B cell (primary cell): ENCODE measurements at regions not wholly inside any gene's neighbourhood (a gene's known extent, or its start where the extent isn't known, plus 50 kb on each side); places are given as distances from the start of the nearest gene placed in this dataset.

Experiments
- ATAC-seq: fragments of 200-7000 bp; cut with Tn5 transposase; one replicate; pipeline ENCODE4 v1.10.0; 2021; ENCODE audit warnings: low read depth, mild to moderate bottlenecking, moderate number of reproducible peaks, moderate library complexity
- CTCF ChIA-PET: fragments of 350-600 bp; sonication (Branson Sonifier 250); formaldehyde crosslinking; loops from one replicate; lab custom pipeline; 2021; ENCODE audit warnings: antibody characterized with exemption, inconsistent platforms; lab: Charles Lee
- POLR2A ChIA-PET: fragments of 350-600 bp; sonication (Branson Sonifier 250); formaldehyde crosslinking; loops from one replicate; lab custom pipeline; 2021; ENCODE audit warnings: antibody characterized with exemption; lab: Charles Lee
- DNase-seq: peaks from one replicate; pipeline ENCODE4 v3.0.0; 2013
- H2AFZ ChIP-seq: 2 replicates; pipeline ENCODE4 v1.6.1; 2012; ENCODE audit warnings: mild to moderate bottlenecking, low read depth, low read length; ENCODE audit not compliant: insufficient read depth, poor library complexity, severe bottlenecking
- H3K27ac ChIP-seq, 2 donors: 1 replicate in 1 of 2; 2 replicates in 1 of 2; pipeline ENCODE4 v1.5.1; 2012 to 2013; ENCODE audit warnings: low read length in 2 of 2, mild to moderate bottlenecking in 2 of 2, moderate library complexity in 1 of 2
- H3K27me3 ChIP-seq, 4 experiments: fragments of 200-600 bp in 1 of 4; sonication (generic) in 1 of 4; replicated peaks in 1 of 4; 1 replicate in 2 of 4; 2 replicates in 2 of 4; pipeline versions ENCODE4 v1.6.1 to v1.7.0; 2013 to 2016; ENCODE audit warnings: low read length in 3 of 4, mild to moderate bottlenecking in 2 of 4, mixed read lengths in 1 of 4, moderate library complexity in 1 of 4; ENCODE audit not compliant: insufficient read depth in 4 of 4, control insufficient read depth in 3 of 4; ENCODE audit errors: control extremely low read depth in 1 of 4
- H3K36me3 ChIP-seq, 2 experiments: replicated peaks in 1 of 2; 1 replicate in 1 of 2; 2 replicates in 1 of 2; pipeline versions ENCODE4 v1.6.1 to v1.7.1; 2013; ENCODE audit warnings: low read length in 1 of 2; ENCODE audit not compliant: insufficient read depth in 2 of 2, control insufficient read depth in 1 of 2; ENCODE audit errors: control extremely low read depth in 1 of 2, extremely low read depth in 1 of 2
- H3K4me1 ChIP-seq, 2 donors: fragments of 200-600 bp in 1 of 2; sonication (generic) in 1 of 2; 1 replicate in 1 of 2; 2 replicates in 1 of 2; pipeline versions ENCODE4 v1.5.1 to v1.6.1; 2013 to 2017; ENCODE audit warnings: low read length in 2 of 2; ENCODE audit not compliant: control insufficient read depth in 2 of 2, insufficient read depth in 2 of 2
- H3K4me2 ChIP-seq: replicated peaks from 2 replicates; pipeline ENCODE3; 2012; ENCODE audit warnings: mild to moderate bottlenecking, low read depth, low read length; ENCODE audit not compliant: poor library complexity, severe bottlenecking
- H3K4me3 ChIP-seq, 5 experiments: fragments of 200-600 bp in 1 of 5; sonication (generic) in 1 of 5; 1 replicate in 3 of 5; 2 replicates in 2 of 5; pipeline versions ENCODE4 v1.5.1 to v1.7.0; 2011 to 2016; ENCODE audit warnings: low read length in 4 of 5, mild to moderate bottlenecking in 4 of 5, low read depth in 2 of 5, control low read depth in 1 of 5, moderate library complexity in 1 of 5; ENCODE audit not compliant: insufficient read depth in 1 of 5; ENCODE audit errors: control extremely low read depth in 1 of 5, extremely low read depth in 1 of 5
- H3K79me2 ChIP-seq: fragments of 200-600 bp; sonication (generic); one replicate; pipeline ENCODE4 v1.6.0; 2016; ENCODE audit warnings: low read length; ENCODE audit not compliant: control insufficient read depth, insufficient read depth
- H3K9ac ChIP-seq: fragments of 200-600 bp; sonication (generic); 2 replicates; pipeline ENCODE4 v1.6.1; 2017; ENCODE audit warnings: mild to moderate bottlenecking, low read length, moderate library complexity
- H3K9me3 ChIP-seq, 3 donors: one replicate each; pipeline versions ENCODE4 v1.6.1 to v1.7.1; 2013; ENCODE audit warnings: low read length in 2 of 3; ENCODE audit not compliant: control insufficient read depth in 2 of 3, insufficient read depth in 1 of 3; ENCODE audit errors: control extremely low read depth in 1 of 3
- H4K20me1 ChIP-seq: 2 replicates; pipeline ENCODE4 v1.6.0; 2012; ENCODE audit warnings: mild to moderate bottlenecking, low read length; ENCODE audit not compliant: insufficient read depth, control insufficient read depth, poor library complexity, severe bottlenecking
- H3K27ac Mint-ChIP-seq: one replicate; pipeline ENCODE4 v1.8.0; 2021; ENCODE audit warnings: mixed read lengths
- H3K27me3 Mint-ChIP-seq: one replicate; pipeline ENCODE4 v1.8.0; 2021; ENCODE audit warnings: mixed read lengths
- H3K4me1 Mint-ChIP-seq: one replicate; pipeline ENCODE4 v1.8.0; 2021; ENCODE audit warnings: mixed read lengths
- H3K4me3 Mint-ChIP-seq: one replicate; pipeline ENCODE4 v1.8.0; 2021; ENCODE audit warnings: mixed read lengths
- H3K9me3 Mint-ChIP-seq: one replicate; pipeline ENCODE4 v1.8.0; 2022; ENCODE audit warnings: mixed read lengths; ENCODE audit not compliant: insufficient read depth
- CTCF ChIP-seq: fragments of 200-600 bp; IDR thresholded peaks from one replicate; pipeline ENCODE4 v1.8.0; 2022; ENCODE audit warnings: antibody characterized with exemption, mild to moderate bottlenecking
- EZH2 ChIP-seq: IDR thresholded peaks from 2 replicates; pipeline ENCODE4 v1.6.1; 2012; ENCODE audit warnings: borderline replicate concordance, low read depth, mild to moderate bottlenecking, moderate library complexity, low read length; ENCODE audit not compliant: insufficient read depth, poor library complexity, severe bottlenecking
- WGBS: methylation state at CpG from one replicate; pipeline ENCODE4 v1.1.5; 2013; ENCODE audit warnings: missing lambda C conversion rate; ENCODE audit not compliant: insufficient coverage; 5-methylcytosine and 5-hydroxymethylcytosine counted together
- intact Hi-C: fragments of 100-400 bp; cut with micrococcal nuclease; formaldehyde crosslinking; loops from one replicate; pipeline ENCODE4 v1.10.0; 2022

DNA sequence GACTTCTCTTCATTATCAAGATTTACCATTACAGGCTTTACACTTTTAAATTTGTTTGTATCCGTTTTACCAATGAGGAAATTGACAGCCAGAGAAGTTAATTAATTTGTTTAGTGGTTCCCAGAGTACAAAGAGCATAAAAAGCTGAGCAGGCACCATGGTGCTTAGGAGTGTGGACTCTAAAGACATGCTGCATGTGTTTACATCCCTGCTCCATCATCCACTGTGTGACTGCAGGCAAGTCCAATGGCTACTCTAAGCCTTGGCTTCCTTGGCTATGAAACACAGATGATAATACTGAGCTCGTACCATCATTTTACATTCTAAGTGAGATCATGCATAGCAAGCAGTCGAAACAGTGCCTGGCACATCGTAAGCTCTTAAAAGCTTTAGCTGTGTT, 108.0 kb upstream of the SLC35G4 start:
- no peak for ATAC-seq
- H3K9me3 ChIP-seq: peaks cover 0 to 3% (median 0%) of the 10 kb centered on the region in 3 donors

More for the DNA sequence above, 108.0 kb upstream of the SLC35G4 start:
- Mint-ChIP-seq H3K4me3 (no peak overlapping the region), H3K27ac (no peak overlapping the region), H3K4me1 (no peaks in the 10 kb centered on the region), H3K27me3 (peaks cover 7% of the 10 kb centered on the region), H3K9me3 (no peaks in the 10 kb centered on the region)
- ChIA-PET POLR2A (no interaction called here), CTCF (no interaction called here)
- TF ChIP-seq EZH2 (no peak), CTCF (no peak)
- no peak for DNase-seq
- Histone ChIP-seq H3K4me1 (no peaks in the 10 kb centered on the region), H2AFZ (no peak overlapping the region), H3K27ac (no peak overlapping the region), H3K79me2 (no peaks in the 10 kb centered on the region), H3K36me3 (no peaks in the 10 kb centered on the region), H3K27me3 (no peaks in the 10 kb centered on the region), H3K4me3 (no peak overlapping the region), H3K9ac (no peak overlapping the region), H4K20me1 (no peaks in the 10 kb centered on the region), H3K4me2 (no peak overlapping the region)
- intact Hi-C loops: no loop called here
- WGBS: 96% methylated on average over 3 of the region's 4 CpGs
